ENCODE measurements at regions not wholly inside any gene's neighbourhood (a gene's known extent, or its start where the extent isn't known, plus 50 kb on each side); places are given as distances from the start of the nearest gene placed in this dataset.

DNA sequence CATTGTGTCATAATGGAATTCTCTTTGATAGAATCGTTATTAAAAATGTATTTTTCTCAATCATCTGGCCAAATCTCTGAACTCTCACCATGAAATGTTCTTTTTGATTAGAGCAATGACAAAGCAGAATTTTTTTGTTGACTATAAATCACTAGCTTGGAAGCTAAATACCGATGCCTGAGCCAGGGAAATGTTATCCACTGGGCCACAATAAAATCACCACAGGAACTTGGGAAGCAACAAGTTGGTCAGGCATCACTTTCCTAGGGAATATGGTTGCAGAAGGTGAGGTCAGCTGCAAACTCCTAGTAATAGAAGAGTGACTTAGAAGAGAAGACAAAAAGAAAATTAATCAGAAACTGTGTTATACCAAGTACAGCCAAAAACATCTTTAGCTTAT is 60.6 kb upstream of the CFAP47 start:
- TF ChIP-seq, protein P1, sequence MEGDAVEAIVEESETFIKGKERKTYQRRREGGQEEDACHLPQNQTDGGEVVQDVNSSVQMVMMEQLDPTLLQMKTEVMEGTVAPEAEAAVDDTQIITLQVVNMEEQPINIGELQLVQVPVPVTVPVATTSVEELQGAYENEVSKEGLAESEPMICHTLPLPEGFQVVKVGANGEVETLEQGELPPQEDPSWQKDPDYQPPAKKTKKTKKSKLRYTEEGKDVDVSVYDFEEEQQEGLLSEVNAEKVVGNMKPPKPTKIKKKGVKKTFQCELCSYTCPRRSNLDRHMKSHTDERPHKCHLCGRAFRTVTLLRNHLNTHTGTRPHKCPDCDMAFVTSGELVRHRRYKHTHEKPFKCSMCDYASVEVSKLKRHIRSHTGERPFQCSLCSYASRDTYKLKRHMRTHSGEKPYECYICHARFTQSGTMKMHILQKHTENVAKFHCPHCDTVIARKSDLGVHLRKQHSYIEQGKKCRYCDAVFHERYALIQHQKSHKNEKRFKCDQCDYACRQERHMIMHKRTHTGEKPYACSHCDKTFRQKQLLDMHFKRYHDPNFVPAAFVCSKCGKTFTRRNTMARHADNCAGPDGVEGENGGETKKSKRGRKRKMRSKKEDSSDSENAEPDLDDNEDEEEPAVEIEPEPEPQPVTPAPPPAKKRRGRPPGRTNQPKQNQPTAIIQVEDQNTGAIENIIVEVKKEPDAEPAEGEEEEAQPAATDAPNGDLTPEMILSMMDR (conservative IDR thresholded peaks at IDR 0.05; ENCODE audit: low read depth, low read length), result no peak
- TF ChIP-seq EZH2 (IDR thresholded peaks at IDR 0.05; ENCODE audit: borderline replicate concordance, low read depth, low read length, poor library complexity, severe bottlenecking), result no peak

Data from A673 (cell line).